ENCODE measurements at regions not wholly inside any gene's neighbourhood (a gene's known extent, or its start where the extent isn't known, plus 50 kb on each side); places are given as distances from the start of the nearest gene placed in this dataset.

GRCh38 chr11:45423036-45423435, 136.9 kb upstream of the SYT13 start:
- Histone ChIP-seq H3K9ac (ENCODE audit: low read depth, low read length, poor library complexity) (no peak overlapping the region), H2AK5ac (ENCODE audit: low read depth, low read length) (no peak overlapping the region), H3K4ac (ENCODE audit: low read length) (no peak overlapping the region), H3K4me2 (ENCODE audit: insufficient read depth, low read length, poor library complexity, severe bottlenecking) (no peak overlapping the region), H2BK15ac (ENCODE audit: low read length) (no peak overlapping the region), H2BK120ac (ENCODE audit: low read depth, low read length) (no peak overlapping the region), H3K4me1 (ENCODE audit: control insufficient read depth in 2 of 2, insufficient read depth in 1 of 2, low read depth in 1 of 2, low read length in 2 of 2) (peaks cover 0 to 4% of the 10 kb centered on the region in 2 donors), H2BK12ac (ENCODE audit: low read length) (no peak overlapping the region), H2BK5ac (ENCODE audit: low read length) (no peak overlapping the region), H3K36me3 (replicated peaks in 1 of 2; ENCODE audit: control insufficient read depth in 2 of 2, insufficient read depth in 2 of 2, low read length in 2 of 2) (no peaks in the 10 kb centered on the region), H3K27me3 (ENCODE audit: control insufficient read depth in 3 of 3, insufficient read depth in 3 of 3, low read depth in 1 of 3, low read length in 3 of 3) (no peaks in the 10 kb centered on the region), H3K23ac (ENCODE audit: low read depth, low read length, poor library complexity) (no peak overlapping the region), H4K91ac (ENCODE audit: low read depth, low read length, poor library complexity) (no peak overlapping the region), H3K14ac (ENCODE audit: low read length) (no peak overlapping the region), H3K27ac (replicated peaks; ENCODE audit: low read length) (no peak overlapping the region), H3K9me3 (replicated peaks in 1 of 2; ENCODE audit: control insufficient read depth in 2 of 2, insufficient read depth in 1 of 2, low read depth in 1 of 2, low read length in 2 of 2) (no peaks in the 10 kb centered on the region), H2AFZ (ENCODE audit: low read length) (no peak overlapping the region), H3K4me3 (ENCODE audit: low read length in 2 of 2) (no peak overlapping the region), H3K79me1 (ENCODE audit: low read depth, low read length) (no peaks in the 10 kb centered on the region), H4K8ac (ENCODE audit: low read depth, low read length) (no peak overlapping the region), H3K18ac (ENCODE audit: low read length) (peak overlapping the region; percentile 56)
- WGBS, 2 donors (ENCODE audit: extremely low coverage in 2 of 2, insufficient read length in 2 of 2, insufficient replicate concordance in 1 of 2): no CpG with 5 or more reads among the region's 6 CpGs
- DNase-seq (ENCODE audit: low spot score): no peak

DNA sequence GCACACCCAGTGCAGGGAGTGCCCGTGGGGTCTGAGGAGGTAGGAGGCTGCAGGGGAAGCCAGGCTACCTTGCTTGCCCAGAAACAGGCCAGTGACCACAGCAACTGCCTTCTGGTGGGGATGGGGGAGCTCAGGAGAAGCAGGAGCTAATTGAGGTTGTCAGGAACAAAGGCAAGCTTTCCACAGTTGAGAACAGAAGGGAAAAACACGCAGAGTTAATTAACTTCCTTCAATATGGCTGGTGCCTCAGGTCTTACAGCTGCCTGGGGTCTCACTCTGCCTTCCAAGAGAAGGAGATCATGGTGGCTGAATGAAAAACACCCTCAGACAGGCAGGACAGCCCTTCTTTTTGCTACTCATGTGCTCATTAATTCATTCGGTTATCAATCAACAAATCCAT, 127.9 kb upstream of the SYT13 start:
- no peak overlapping the region for H2BK120ac ChIP-seq (ENCODE audit: low read depth, low read length)
- peak overlapping the region; percentile 36 for H2AK5ac ChIP-seq (ENCODE audit: low read depth, low read length)
- peak overlapping the region; percentile 76 for H3K18ac ChIP-seq (ENCODE audit: low read length)
- no peak overlapping the region for H4K8ac ChIP-seq (ENCODE audit: low read depth, low read length)
- no peak overlapping the region for H3K4ac ChIP-seq (ENCODE audit: low read length)
- no peaks in the 10 kb centered on the region for H3K79me1 ChIP-seq (ENCODE audit: low read depth, low read length)
- no peak overlapping the region for H3K4me2 ChIP-seq (ENCODE audit: insufficient read depth, low read length, poor library complexity, severe bottlenecking)
- H2AFZ ChIP-seq (ENCODE audit: low read length): no peak overlapping the region
- no peak overlapping the region for H3K23ac ChIP-seq (ENCODE audit: low read depth, low read length, poor library complexity)
- H3K9me3 ChIP-seq (replicated peaks in 1 of 2; ENCODE audit: control insufficient read depth in 2 of 2, insufficient read depth in 1 of 2, low read depth in 1 of 2, low read length in 2 of 2): no peaks in the 10 kb centered on the region
- H3K27me3 ChIP-seq (ENCODE audit: control insufficient read depth in 3 of 3, insufficient read depth in 3 of 3, low read depth in 1 of 3, low read length in 3 of 3): peaks cover 0 to 17% (median 3%) of the 10 kb centered on the region in 3 experiments
- no peak overlapping the region for H2BK12ac ChIP-seq (ENCODE audit: low read length)
- no CpG with 5 or more reads among the region's 3 CpGs for WGBS, 2 donors (ENCODE audit: extremely low coverage in 2 of 2, insufficient read length in 2 of 2, insufficient replicate concordance in 1 of 2)
- H3K4me1 ChIP-seq (ENCODE audit: control insufficient read depth in 2 of 2, insufficient read depth in 1 of 2, low read depth in 1 of 2, low read length in 2 of 2): peaks cover 27 to 29% of the 10 kb centered on the region in 2 donors
- no peak overlapping the region for H3K9ac ChIP-seq (ENCODE audit: low read depth, low read length, poor library complexity)
- no peaks in the 10 kb centered on the region for H3K36me3 ChIP-seq (replicated peaks in 1 of 2; ENCODE audit: control insufficient read depth in 2 of 2, insufficient read depth in 2 of 2, low read length in 2 of 2)
- H3K4me3 ChIP-seq (ENCODE audit: low read length in 2 of 2): no peak overlapping the region
- H3K27ac ChIP-seq (replicated peaks; ENCODE audit: low read length): no peak overlapping the region
- no peak overlapping the region for H2BK5ac ChIP-seq (ENCODE audit: low read length)
- H4K91ac ChIP-seq (ENCODE audit: low read depth, low read length, poor library complexity): no peak overlapping the region
- H2BK15ac ChIP-seq (ENCODE audit: low read length): peak overlapping the region; percentile 11
- no peak overlapping the region for H3K14ac ChIP-seq (ENCODE audit: low read length)
- no peak for DNase-seq (ENCODE audit: low spot score)

- H3K27me3 ChIP-seq (ENCODE audit: control insufficient read depth in 3 of 3, insufficient read depth in 3 of 3, low read depth in 1 of 3, low read length in 3 of 3): peaks cover 0 to 20% (median 3%) of the 10 kb centered on the region in 3 experiments
- H2BK12ac ChIP-seq (ENCODE audit: low read length): no peak overlapping the region
- no peak overlapping the region for H3K4me3 ChIP-seq (ENCODE audit: low read length in 2 of 2)
- H3K18ac ChIP-seq (ENCODE audit: low read length): no peak overlapping the region
- no peaks in the 10 kb centered on the region for H3K79me1 ChIP-seq (ENCODE audit: low read depth, low read length)
- no peak overlapping the region for H4K8ac ChIP-seq (ENCODE audit: low read depth, low read length)
- no peak overlapping the region for H2AFZ ChIP-seq (ENCODE audit: low read length)
- H3K9me3 ChIP-seq (replicated peaks in 1 of 2; ENCODE audit: control insufficient read depth in 2 of 2, insufficient read depth in 1 of 2, low read depth in 1 of 2, low read length in 2 of 2): no peaks in the 10 kb centered on the region
- no peak overlapping the region for H3K4ac ChIP-seq (ENCODE audit: low read length)
- no peak overlapping the region for H3K14ac ChIP-seq (ENCODE audit: low read length)
- H2AK5ac ChIP-seq (ENCODE audit: low read depth, low read length): no peak overlapping the region
- H3K4me1 ChIP-seq (ENCODE audit: control insufficient read depth in 2 of 2, insufficient read depth in 1 of 2, low read depth in 1 of 2, low read length in 2 of 2): peaks cover 27 to 29% of the 10 kb centered on the region in 2 donors
- H2BK5ac ChIP-seq (ENCODE audit: low read length): no peak overlapping the region
- H3K9ac ChIP-seq (ENCODE audit: low read depth, low read length, poor library complexity): no peak overlapping the region
- H3K4me2 ChIP-seq (ENCODE audit: insufficient read depth, low read length, poor library complexity, severe bottlenecking): no peak overlapping the region
- no CpG with 5 or more reads among the region's 8 CpGs for WGBS, 2 donors (ENCODE audit: extremely low coverage in 2 of 2, insufficient read length in 2 of 2, insufficient replicate concordance in 1 of 2)
- H2BK120ac ChIP-seq (ENCODE audit: low read depth, low read length): no peak overlapping the region
- H2BK15ac ChIP-seq (ENCODE audit: low read length): no peak overlapping the region
- DNase-seq (ENCODE audit: low spot score): no peak
- H4K91ac ChIP-seq (ENCODE audit: low read depth, low read length, poor library complexity): no peak overlapping the region
- no peak overlapping the region for H3K27ac ChIP-seq (replicated peaks; ENCODE audit: low read length)
- no peak overlapping the region for H3K23ac ChIP-seq (ENCODE audit: low read depth, low read length, poor library complexity)
- H3K36me3 ChIP-seq (replicated peaks in 1 of 2; ENCODE audit: control insufficient read depth in 2 of 2, insufficient read depth in 2 of 2, low read length in 2 of 2): no peaks in the 10 kb centered on the region
Observed at GRCh38 chr11:45413156-45413858, 127.2 kb upstream of the SYT13 start.

GRCh38 chr11:45412521-45412920, 126.4 kb upstream of the SYT13 start:
- H2BK15ac ChIP-seq (ENCODE audit: low read length): no peak overlapping the region
- H3K18ac ChIP-seq (ENCODE audit: low read length): peak overlapping the region; percentile 72
- no peak overlapping the region for H2AFZ ChIP-seq (ENCODE audit: low read length)
- no peaks in the 10 kb centered on the region for H3K9me3 ChIP-seq (replicated peaks in 1 of 2; ENCODE audit: control insufficient read depth in 2 of 2, insufficient read depth in 1 of 2, low read depth in 1 of 2, low read length in 2 of 2)
- H2BK12ac ChIP-seq (ENCODE audit: low read length): no peak overlapping the region
- H3K9ac ChIP-seq (ENCODE audit: low read depth, low read length, poor library complexity): peak overlapping the region; percentile 61
- H3K4me2 ChIP-seq (ENCODE audit: insufficient read depth, low read length, poor library complexity, severe bottlenecking): no peak overlapping the region
- no peak overlapping the region for H4K8ac ChIP-seq (ENCODE audit: low read depth, low read length)
- DNase-seq (ENCODE audit: low spot score): no peak
- H4K91ac ChIP-seq (ENCODE audit: low read depth, low read length, poor library complexity): no peak overlapping the region
- H3K4ac ChIP-seq (ENCODE audit: low read length): no peak overlapping the region
- no peak overlapping the region for H3K27ac ChIP-seq (replicated peaks; ENCODE audit: low read length)
- H3K36me3 ChIP-seq (replicated peaks in 1 of 2; ENCODE audit: control insufficient read depth in 2 of 2, insufficient read depth in 2 of 2, low read length in 2 of 2): no peaks in the 10 kb centered on the region
- no peaks in the 10 kb centered on the region for H3K79me1 ChIP-seq (ENCODE audit: low read depth, low read length)
- no peak overlapping the region for H3K4me3 ChIP-seq (ENCODE audit: low read length in 2 of 2)
- H3K27me3 ChIP-seq (ENCODE audit: control insufficient read depth in 3 of 3, insufficient read depth in 3 of 3, low read depth in 1 of 3, low read length in 3 of 3): peaks cover 0 to 22% (median 3%) of the 10 kb centered on the region in 3 experiments
- peak overlapping the region; percentile 66 for H2AK5ac ChIP-seq (ENCODE audit: low read depth, low read length)
- no CpG with 5 or more reads among the region's 5 CpGs for WGBS, 2 donors (ENCODE audit: extremely low coverage in 2 of 2, insufficient read length in 2 of 2, insufficient replicate concordance in 1 of 2)
- H3K23ac ChIP-seq (ENCODE audit: low read depth, low read length, poor library complexity): no peak overlapping the region
- no peak overlapping the region for H2BK5ac ChIP-seq (ENCODE audit: low read length)
- H3K14ac ChIP-seq (ENCODE audit: low read length): no peak overlapping the region
- H2BK120ac ChIP-seq (ENCODE audit: low read depth, low read length): no peak overlapping the region
- H3K4me1 ChIP-seq (ENCODE audit: control insufficient read depth in 2 of 2, insufficient read depth in 1 of 2, low read depth in 1 of 2, low read length in 2 of 2): peaks cover 27 to 29% of the 10 kb centered on the region in 2 donors

Data from neuronal stem cell (in vitro differentiated cells).